Superior temporal gyrus (tissue), 1 donor: ENCODE measurements at regions not wholly inside any gene's neighbourhood (a gene's known extent, or its start where the extent isn't known, plus 50 kb on each side); places are given as distances from the start of the nearest gene placed in this dataset.
A peak's percentile ranks its signal among the peaks of the same experiment; 100 is the strongest.

Experiments
- DNase-seq: peaks from one replicate; pipeline ENCODE4 v3.0.0-alpha.2; 2016; ENCODE audit errors: extremely low spot score

DNA sequence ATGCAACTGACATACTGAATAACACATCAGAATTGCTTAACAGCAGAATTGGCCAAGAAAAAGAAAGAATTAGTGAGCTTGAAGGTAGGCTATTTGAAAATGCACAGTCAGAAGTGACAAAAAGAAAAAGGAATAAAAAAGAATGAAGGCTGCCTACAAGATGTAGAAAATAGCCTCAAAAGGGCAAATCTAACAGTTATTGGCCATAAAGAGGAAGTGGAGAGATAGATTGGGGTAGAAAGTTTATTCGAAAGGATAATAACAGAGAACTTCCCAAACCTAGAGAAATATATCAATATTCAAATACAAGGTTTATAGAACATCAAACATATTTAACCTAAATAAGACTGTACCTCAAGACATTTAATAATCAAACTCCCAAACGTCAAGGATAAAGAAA is 67.5 kb downstream of the ATP6V1G3 start:
- no peak for DNase-seq

DNA sequence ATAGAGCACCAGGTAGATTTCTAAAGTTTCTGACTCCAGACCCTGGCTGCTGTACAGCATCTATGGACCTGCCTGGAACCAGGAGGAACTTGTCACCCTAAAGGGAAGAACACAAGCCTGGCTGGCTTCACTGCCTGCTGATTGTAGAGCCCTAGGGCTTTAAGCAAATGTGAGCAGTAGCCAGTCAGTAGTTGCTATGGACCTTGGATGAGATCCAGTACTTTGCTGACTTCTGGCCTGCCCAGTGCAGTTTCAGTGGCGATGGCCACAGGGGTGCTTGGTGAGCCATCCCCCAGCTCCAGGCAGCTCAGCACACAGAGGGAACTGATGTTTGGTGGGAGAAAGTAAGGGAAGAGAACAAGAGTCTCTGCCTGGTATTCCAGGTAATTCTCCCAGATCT is 68.4 kb downstream of the ATP6V1G3 start:
- no peak for DNase-seq

GRCh38 chr1:198467907-198468306 is 72.6 kb downstream of the ATP6V1G3 start:
- no peak for DNase-seq

- DNase-seq = no peak
These were observed 73.1 kb downstream of the ATP6V1G3 start for GRCh38 chr1:198467342-198467741.

DNA sequence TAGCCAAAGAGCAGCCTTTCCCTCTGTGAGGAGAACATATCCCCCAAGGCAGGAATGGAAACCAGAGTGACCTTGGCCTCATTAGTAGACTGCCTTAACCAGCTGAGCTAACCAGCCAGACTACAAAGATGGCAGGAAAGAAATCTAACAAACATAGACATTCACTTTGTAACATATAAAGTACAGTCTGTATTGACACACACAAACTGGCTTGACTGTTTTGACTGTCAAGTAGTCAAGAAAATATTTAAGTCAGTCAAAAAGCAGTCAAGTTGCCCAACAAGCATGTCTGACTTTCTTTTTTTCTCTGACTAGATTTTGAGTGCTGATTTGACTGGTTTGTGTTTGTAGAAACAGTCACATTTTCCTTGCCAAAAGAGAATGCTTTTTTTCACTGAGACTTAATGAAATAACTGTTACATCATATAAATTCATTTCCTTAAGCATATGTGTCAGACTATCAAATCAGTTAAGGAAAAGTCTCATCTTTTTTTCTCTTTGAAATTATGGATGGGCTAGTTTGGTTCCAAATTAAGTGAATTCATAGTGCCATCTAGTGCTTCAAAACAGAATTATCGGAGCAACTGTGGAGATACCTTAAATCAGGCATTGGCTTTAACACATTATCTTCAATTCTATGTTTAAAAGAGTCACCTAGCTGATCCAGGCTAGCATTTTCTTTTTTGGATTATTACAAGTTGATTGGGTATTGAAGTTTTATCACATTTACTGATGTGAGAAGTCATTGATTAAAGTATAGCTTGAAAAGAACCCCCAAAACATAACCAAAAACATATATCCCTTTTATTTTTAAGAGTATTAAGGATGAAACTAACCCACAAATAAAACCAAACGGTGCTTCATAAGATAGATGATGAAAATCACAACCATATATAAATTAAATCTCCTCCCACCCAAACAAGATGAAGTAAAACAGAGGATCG is 75.0 kb downstream of the ATP6V1G3 start:
- DNase-seq = peak; percentile 83

GRCh38 chr1:198463709-198464108 is 76.8 kb downstream of the ATP6V1G3 start:
- DNase-seq = no peak

- no peak for DNase-seq
These were observed 78.0 kb downstream of the ATP6V1G3 start for GRCh38 chr1:198462365-198463019.

DNA sequence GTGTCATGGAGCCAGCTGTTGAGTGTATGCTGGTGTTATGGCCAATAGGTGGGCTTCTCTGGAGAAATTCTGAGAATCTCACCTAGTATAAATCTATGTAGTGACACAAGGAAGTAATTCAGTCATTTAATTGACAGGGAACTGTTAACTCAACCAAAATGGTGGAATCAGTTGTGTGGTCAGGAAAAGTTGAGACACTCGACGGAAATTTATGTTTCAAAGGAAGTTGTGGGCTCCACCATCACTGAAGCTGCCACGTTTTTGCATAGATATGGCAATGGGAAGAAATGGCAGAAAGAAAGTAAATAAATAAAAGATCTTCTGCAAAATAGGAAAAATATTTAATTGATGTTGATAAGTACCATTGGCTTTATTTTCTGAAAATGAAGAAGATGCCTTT is 84.5 kb downstream of the ATP6V1G3 start:
- no peak for DNase-seq

DNA sequence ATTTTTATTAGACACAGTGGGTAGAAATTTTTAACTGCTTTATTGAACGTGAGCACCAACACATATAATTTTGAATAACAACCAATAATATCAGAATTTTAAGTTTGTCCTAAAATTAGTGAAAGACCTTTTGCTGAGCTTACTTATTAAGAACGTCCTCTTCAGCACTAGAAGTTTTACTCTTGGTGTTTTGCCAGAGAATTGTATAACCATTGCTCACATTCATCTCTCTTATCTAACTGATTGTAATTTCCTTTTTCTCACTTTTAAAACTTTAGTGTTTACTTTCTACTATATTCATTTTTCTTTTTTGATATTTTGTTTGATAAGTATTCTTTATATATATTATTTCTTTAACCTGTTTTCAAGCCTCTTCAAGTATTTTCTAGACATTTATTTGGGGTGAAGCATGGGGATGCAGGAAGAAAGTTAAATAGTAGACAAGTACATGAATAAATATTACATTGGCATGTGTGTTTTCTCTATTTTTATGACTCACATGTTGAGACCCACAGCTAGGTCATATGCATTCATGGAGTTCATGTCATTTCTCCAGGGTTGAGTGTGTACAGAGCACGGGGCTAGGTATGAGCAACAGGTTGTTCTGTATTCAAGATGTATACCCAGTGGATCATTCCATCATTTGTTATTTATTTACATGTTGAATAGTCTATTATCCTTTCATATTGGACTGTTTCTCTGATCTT is 90.6 kb downstream of the ATP6V1G3 start:
- no peak for DNase-seq

GRCh38 chr1:198449261-198449660 is 91.2 kb downstream of the ATP6V1G3 start:
- DNase-seq = no peak

- DNase-seq = no peak
These were observed 93.0 kb downstream of the ATP6V1G3 start for GRCh38 chr1:198447468-198447867.

GRCh38 chr1:198445872-198446271 is 94.6 kb downstream of the ATP6V1G3 start:
- DNase-seq = no peak

DNA sequence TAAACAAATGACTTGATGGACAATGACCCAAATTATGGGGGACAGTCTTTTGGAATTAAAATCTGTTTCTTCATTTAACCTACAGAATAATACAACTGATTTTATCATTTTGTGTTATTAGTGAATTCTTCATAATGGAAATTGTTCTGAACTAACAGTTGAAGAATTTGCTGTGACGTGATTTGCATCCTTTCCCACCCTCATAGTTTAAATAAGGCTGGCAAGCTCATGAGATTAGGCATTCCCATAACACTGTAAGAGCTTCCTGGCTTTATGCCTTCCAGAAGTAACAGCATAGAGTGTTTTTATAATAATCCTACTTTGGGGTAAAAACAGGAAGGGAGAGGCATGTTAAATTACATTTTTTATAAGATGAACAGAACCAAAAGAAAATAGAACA is 95.7 kb downstream of the ATP6V1G3 start:
- no peak for DNase-seq

GRCh38 chr1:198443365-198444233 is 96.9 kb downstream of the ATP6V1G3 start:
- DNase-seq = no peak

DNA sequence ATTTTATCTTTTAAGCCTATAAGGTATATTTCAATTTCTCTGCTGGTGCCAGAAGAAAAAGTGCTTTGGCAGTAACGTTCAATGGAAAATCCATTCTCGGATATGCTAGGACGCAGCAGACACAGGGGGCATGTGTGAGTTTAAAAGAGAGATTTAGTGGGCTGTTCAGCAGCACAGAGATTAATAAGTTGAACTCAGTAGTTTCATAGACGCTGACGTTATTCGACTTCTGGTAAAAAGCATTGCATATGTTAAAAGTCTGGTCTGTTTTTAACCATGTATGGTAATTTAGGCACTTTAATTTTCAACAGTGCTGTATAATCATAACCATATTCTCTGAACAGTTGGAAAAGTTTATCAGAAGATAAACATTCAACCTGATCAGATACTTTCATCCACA is 99.6 kb downstream of the ATP6V1G3 start:
- DNase-seq = no peak

GRCh38 chr1:198437332-198437731 is 103.1 kb downstream of the ATP6V1G3 start:
- DNase-seq = no peak

GRCh38 chr1:198436276-198436675 is 104.2 kb downstream of the ATP6V1G3 start:
- no peak for DNase-seq

DNA sequence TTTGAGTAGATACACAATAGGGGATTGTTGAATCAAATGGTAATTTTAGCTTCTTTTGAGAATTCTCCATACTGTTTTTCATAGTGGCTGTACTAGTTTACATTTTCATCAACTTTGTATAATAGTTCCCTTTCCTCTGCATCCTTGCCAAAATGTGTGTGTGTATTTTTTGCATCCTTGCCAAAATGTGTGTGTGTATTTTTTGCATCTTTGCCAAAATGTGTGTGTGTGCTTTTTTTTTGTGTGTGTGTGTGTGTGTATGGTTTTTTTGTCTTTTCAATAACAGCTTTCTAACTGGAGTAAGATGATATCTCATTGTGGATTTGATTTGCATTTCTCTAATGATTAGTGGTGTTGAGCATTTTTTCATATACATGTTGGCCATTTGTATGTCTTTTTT is 105.4 kb downstream of the ATP6V1G3 start:
- DNase-seq = no peak

DNA sequence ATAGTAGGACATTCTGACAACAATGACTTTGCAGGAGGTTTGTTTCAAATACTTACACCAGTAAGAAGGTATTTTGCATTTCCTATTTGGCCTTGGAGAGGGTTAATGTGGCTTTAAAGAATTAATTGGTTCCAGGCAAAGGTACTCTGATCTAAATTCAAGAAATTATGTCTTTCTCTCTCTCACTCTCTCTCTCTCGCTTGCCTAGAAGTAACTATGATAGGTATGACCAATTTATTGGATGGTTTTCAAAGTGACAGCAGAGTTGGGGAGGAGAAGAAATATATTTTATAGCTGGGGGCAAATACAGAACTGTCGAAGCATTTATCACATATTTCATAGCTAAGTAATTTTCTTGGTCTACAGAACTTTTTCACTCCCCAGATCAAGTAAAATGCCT is 116.0 kb downstream of the ATP6V1G3 start:
- DNase-seq = no peak

DNA sequence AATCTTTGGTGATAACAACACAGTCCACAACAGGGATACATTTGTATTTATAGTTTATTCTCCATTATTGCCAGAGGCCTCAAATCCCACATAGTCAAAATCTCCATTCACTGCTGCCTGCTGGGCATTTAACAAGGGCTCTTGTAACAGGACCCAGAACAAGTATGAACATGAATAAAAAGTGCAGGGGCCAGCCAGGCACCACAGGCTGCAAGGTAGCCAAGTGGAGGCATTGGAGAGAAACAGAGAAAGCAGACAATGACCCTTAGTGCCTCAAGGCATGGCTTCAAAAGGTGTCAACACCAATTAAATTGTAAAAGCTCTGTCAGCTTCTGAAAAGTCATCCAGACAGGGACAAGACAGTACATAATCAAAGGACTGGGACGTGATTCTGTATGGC is 116.8 kb downstream of the ATP6V1G3 start:
- DNase-seq = no peak

- no peak for DNase-seq
These were observed 123.4 kb downstream of the ATP6V1G3 start for GRCh38 chr1:198417039-198417438.

GRCh38 chr1:198416296-198416695 is 124.2 kb downstream of the ATP6V1G3 start:
- no peak for DNase-seq
